ENCODE measurements at regions not wholly inside any gene's neighbourhood (a gene's known extent, or its start where the extent isn't known, plus 50 kb on each side); places are given as distances from the start of the nearest gene placed in this dataset.

- no peak overlapping the region for H3K4me2 ChIP-seq
- H3K4me1 ChIP-seq: no peaks in the 10 kb centered on the region
- no peaks in the 10 kb centered on the region for H3K9me3 ChIP-seq
- ATAC-seq (no peak), FAIRE-seq (no peak), DNase-seq (ENCODE audit: low read depth in 1 of 2, low spot score in 1 of 2) (no peak)
- no peak for TF ChIP-seq RFX5 (IDR thresholded peaks at IDR 0.05)
- TF ChIP-seq RAD21 (conservative IDR thresholded peaks at IDR 0.05 in 1 of 2, IDR thresholded peaks at IDR 0.05 in 1 of 2): no peak
- TF ChIP-seq MAX (IDR thresholded peaks at IDR 0.05): no peak
- no peak for TF ChIP-seq ZC3H11A (IDR thresholded peaks at IDR 0.05)
- TF ChIP-seq HEYL (CRISPR knock-in tag; IDR thresholded peaks at IDR 0.05): no peak
- TF ChIP-seq CBX2 (IDR thresholded peaks at IDR 0.05; ENCODE audit: borderline replicate concordance, low read depth): no peak
- TF ChIP-seq FOXS1 (CRISPR knock-in tag; IDR thresholded peaks at IDR 0.05): no peak
- no peak for TF ChIP-seq MYC (IDR thresholded peaks at IDR 0.05; ENCODE audit: borderline replicate concordance, low read length)
- TF ChIP-seq MAFK (IDR thresholded peaks at IDR 0.05; ENCODE audit: partially characterized antibody): no peak
- ChIA-PET CTCF (interaction anchor here (0.8 to 2.3 kb wide), 2 partner anchors 99 to 184 kb away, joined by 3 to 9 read pairs; no protein-coding TSS in a partner anchor), POLR2A (no interaction called here)
- H3K4me3 ChIP-seq: no peak overlapping the region
- WGBS (ENCODE audit: missing lambda C conversion rate): 60% methylated on average over 8 of the region's 8 CpGs
- no peak overlapping the region for H3K27ac ChIP-seq
These were observed 184.1 kb upstream of the SYT13 start for GRCh38 chr11:45470151-45470793.

GRCh38 chr11:45468267-45468856 lies 182.2 kb upstream of the SYT13 start:
- Histone ChIP-seq H3K27ac (no peak overlapping the region), H3K4me2 (no peak overlapping the region), H3K4me1 (no peaks in the 10 kb centered on the region), H3K4me3 (no peak overlapping the region), H3K9me3 (no peaks in the 10 kb centered on the region)
- 65% methylated on average over 7 of the region's 7 CpGs for whole genome bisulfite sequencing (ENCODE audit: missing lambda C conversion rate)
- DNase-seq (ENCODE audit: low read depth in 1 of 2, low spot score in 1 of 2) (no peak), ATAC-seq (no peak), FAIRE-seq (no peak)
- POLR2A ChIA-PET: no interaction called here
- CTCF ChIA-PET: interaction anchor here (1.1 to 2.6 kb wide), 3 partner anchors 17 to 186 kb away, joined by 3 to 9 read pairs (median 7); no protein-coding TSS in a partner anchor
- TF ChIP-seq RCOR1 (IDR thresholded peaks at IDR 0.05; ENCODE audit: low read depth, low read length) (no peak), ZFP36 (IDR thresholded peaks at IDR 0.05; ENCODE audit: borderline replicate concordance, partially characterized antibody) (no peak), USF2 (IDR thresholded peaks at IDR 0.05) (no peak), NPAS2 (CRISPR knock-in tag; IDR thresholded peaks at IDR 0.05; ENCODE audit: borderline replicate concordance) (no peak), KDM5A (IDR thresholded peaks at IDR 0.05) (no peak), BHLHE40 (IDR thresholded peaks at IDR 0.05; ENCODE audit: low read depth, low read length) (no peak), CHD4 (IDR thresholded peaks at IDR 0.05; ENCODE audit: borderline replicate concordance) (no peak), FOSB (CRISPR knock-in tag; IDR thresholded peaks at IDR 0.05) (no peak), HOXB13 (CRISPR knock-in tag; IDR thresholded peaks at IDR 0.05; ENCODE audit: low read depth) (no peak), REST (IDR thresholded peaks at IDR 0.05) (no peak), ELK1 (IDR thresholded peaks at IDR 0.05; ENCODE audit: low read depth, low read length) (no peak), HEYL (CRISPR knock-in tag; IDR thresholded peaks at IDR 0.05) (no peak), FOXS1 (CRISPR knock-in tag; IDR thresholded peaks at IDR 0.05) (no peak), EHMT2 (IDR thresholded peaks at IDR 0.05; ENCODE audit: low read depth) (no peak), PHF8 (IDR thresholded peaks at IDR 0.05; ENCODE audit: borderline replicate concordance, low read depth) (no peak), JUNB (IDR thresholded peaks at IDR 0.05) (no peak), GATA3 (IDR thresholded peaks at IDR 0.05; ENCODE audit: borderline replicate concordance) (no peak)
